Ascending aorta (tissue), 2 donors: ENCODE measurements at regions not wholly inside any gene's neighbourhood (a gene's known extent, or its start where the extent isn't known, plus 50 kb on each side); places are given as distances from the start of the nearest gene placed in this dataset.

ENCODE experiments used
- DNase-seq, 2 donors: peaks; one replicate each; pipeline ENCODE4 v3.0.0-alpha.2; 2019; ENCODE audit warnings: low spot score in 2 of 2
- H3K27ac ChIP-seq, 2 donors: fragments of 200-600 bp; sonication (generic); one replicate each; pipeline ENCODE4 v1.5.1; 2016 to 2017; ENCODE audit warnings: mild to moderate bottlenecking in 1 of 2
- H3K27me3 ChIP-seq: fragments of 200-600 bp; sonication (generic); one replicate; pipeline ENCODE4 v1.5.1; 2017
- H3K36me3 ChIP-seq, 2 donors: fragments of 200-600 bp; sonication (generic); one replicate each; pipeline ENCODE4 v1.5.1; 2016
- H3K4me1 ChIP-seq, 2 donors: fragments of 200-600 bp; sonication (generic); one replicate each; pipeline ENCODE4 v1.5.1; 2016 to 2017; ENCODE audit warnings: mild to moderate bottlenecking in 1 of 2
- H3K4me3 ChIP-seq, 2 donors: fragments of 200-600 bp; sonication (generic); one replicate each; pipeline ENCODE4 v1.5.1; 2016 to 2017; ENCODE audit warnings: mild to moderate bottlenecking in 1 of 2
- H3K9me3 ChIP-seq, 2 donors: fragments of 200-600 bp; sonication (generic); one replicate each; pipeline ENCODE4 v1.5.1; 2016
- intact Hi-C: fragments of 100-400 bp; cut with DNase I; formaldehyde crosslinking; loops from one replicate; pipeline ENCODE4 v1.15.1; 2023
- TF ChIP-seq, protein P1 (sequence below), 3 experiments: fragments of 200-600 bp in 2 of 3; fragments of 450-650 bp in 1 of 3; sonication (generic) in 2 of 3; IDR thresholded peaks; one replicate each; pipeline ENCODE4 v1.5.1; 2016 to 2019; ENCODE audit warnings: antibody characterized with exemption in 3 of 3, mild to moderate bottlenecking in 1 of 3, moderate library complexity in 1 of 3

GRCh38 chr2:196584903-196585302 is 54.6 kb upstream of the CCDC150 start:
- H3K27me3 ChIP-seq = no peaks in the 10 kb centered on the region
- H3K4me1 ChIP-seq = no peaks in the 10 kb centered on the region
- no peaks in the 10 kb centered on the region for H3K36me3 ChIP-seq
- no peak overlapping the region for H3K4me3 ChIP-seq
- H3K9me3 ChIP-seq = peaks cover 0 to 7% of the 10 kb centered on the region in 2 donors
- H3K27ac ChIP-seq = no peak overlapping the region
- TF ChIP-seq, protein P1, sequence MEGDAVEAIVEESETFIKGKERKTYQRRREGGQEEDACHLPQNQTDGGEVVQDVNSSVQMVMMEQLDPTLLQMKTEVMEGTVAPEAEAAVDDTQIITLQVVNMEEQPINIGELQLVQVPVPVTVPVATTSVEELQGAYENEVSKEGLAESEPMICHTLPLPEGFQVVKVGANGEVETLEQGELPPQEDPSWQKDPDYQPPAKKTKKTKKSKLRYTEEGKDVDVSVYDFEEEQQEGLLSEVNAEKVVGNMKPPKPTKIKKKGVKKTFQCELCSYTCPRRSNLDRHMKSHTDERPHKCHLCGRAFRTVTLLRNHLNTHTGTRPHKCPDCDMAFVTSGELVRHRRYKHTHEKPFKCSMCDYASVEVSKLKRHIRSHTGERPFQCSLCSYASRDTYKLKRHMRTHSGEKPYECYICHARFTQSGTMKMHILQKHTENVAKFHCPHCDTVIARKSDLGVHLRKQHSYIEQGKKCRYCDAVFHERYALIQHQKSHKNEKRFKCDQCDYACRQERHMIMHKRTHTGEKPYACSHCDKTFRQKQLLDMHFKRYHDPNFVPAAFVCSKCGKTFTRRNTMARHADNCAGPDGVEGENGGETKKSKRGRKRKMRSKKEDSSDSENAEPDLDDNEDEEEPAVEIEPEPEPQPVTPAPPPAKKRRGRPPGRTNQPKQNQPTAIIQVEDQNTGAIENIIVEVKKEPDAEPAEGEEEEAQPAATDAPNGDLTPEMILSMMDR (IDR thresholded peaks at IDR 0.05) = no peak
- DNase-seq = no peak
- intact Hi-C loops = no loop called here

GRCh38 chr2:196586511-196586991 is 53.0 kb upstream of the CCDC150 start:
- no peak for DNase-seq
- Histone ChIP-seq H3K27me3 (no peaks in the 10 kb centered on the region), H3K36me3 (no peaks in the 10 kb centered on the region), H3K27ac (no peak overlapping the region), H3K4me1 (no peaks in the 10 kb centered on the region), H3K4me3 (no peak overlapping the region), H3K9me3 (no peaks in the 10 kb centered on the region)
- intact Hi-C loops = no loop called here
- TF ChIP-seq, protein P1 (IDR thresholded peaks at IDR 0.05) = no peak

DNA sequence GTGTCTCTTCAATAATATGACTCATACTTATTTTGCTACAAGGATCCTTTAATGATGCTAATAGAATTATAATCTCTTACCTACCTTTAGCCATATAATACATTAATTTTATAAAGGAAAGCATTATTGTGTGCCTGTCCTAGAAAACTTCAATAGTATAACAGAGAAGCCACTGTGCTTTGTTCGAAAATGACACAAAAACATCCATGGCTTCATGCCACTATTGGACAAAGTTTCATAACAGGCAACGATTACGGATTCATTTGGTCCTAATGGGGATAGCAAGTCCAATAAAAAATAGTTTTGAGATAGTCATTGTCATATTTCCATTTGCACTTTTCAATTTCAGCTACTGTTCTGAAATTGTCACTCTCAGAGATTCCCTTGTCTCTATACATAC is 52.5 kb upstream of the CCDC150 start:
- Histone ChIP-seq H3K27ac (no peak overlapping the region), H3K4me1 (no peaks in the 10 kb centered on the region), H3K4me3 (no peak overlapping the region), H3K36me3 (no peaks in the 10 kb centered on the region), H3K9me3 (no peaks in the 10 kb centered on the region), H3K27me3 (no peaks in the 10 kb centered on the region)
- TF ChIP-seq, protein P1 (IDR thresholded peaks at IDR 0.05) = no peak
- intact Hi-C loops = no loop called here
- DNase-seq = no peak

DNA sequence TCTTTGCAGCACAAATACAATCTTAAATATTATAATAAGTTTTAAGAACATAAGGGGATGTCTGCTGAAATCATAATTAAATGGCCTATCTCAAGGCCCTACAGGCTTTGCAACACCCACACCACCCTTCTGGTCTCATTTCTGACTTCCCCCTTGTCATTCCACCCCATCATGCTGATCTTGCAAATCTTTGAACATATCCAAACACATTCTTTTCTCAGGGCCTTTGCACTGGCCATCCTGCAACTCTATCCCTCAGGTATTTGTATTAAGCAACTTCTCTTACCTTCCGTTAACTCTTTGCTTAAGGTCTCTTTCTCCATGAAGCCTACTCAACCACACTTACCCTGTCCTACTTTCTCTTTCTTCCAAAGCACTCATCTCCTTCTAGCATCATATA is 51.8 kb upstream of the CCDC150 start:
- TF ChIP-seq, protein P1 (IDR thresholded peaks at IDR 0.05) = no peak
- no peaks in the 10 kb centered on the region for H3K36me3 ChIP-seq
- no peaks in the 10 kb centered on the region for H3K4me1 ChIP-seq
- no peak for DNase-seq
- H3K9me3 ChIP-seq = no peaks in the 10 kb centered on the region
- no peak overlapping the region for H3K4me3 ChIP-seq
- H3K27me3 ChIP-seq = no peaks in the 10 kb centered on the region
- no peak overlapping the region for H3K27ac ChIP-seq
- intact Hi-C loops = no loop called here

DNA sequence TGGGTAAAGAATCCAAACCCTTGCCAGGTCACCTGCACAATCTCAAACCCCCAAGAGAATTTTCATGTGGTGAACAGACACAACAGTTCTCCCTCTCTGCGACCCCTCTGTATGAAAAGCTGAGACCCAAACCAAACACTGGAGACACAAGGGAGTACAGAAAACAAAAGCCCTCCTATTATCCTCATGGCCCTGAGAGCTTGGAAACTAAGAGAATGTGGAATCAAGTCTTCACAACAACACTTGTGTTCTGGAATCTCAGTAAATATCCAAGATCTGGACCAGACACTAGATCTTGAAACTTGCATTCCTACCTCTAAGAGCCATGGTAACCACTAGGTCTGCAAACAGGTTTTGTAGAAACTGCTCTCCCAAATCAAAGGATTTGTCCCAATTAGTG is 50.1 kb upstream of the CCDC150 start:
- Histone ChIP-seq H3K9me3 (no peaks in the 10 kb centered on the region), H3K36me3 (no peaks in the 10 kb centered on the region), H3K4me3 (no peak overlapping the region), H3K27ac (no peak overlapping the region), H3K4me1 (no peaks in the 10 kb centered on the region), H3K27me3 (no peaks in the 10 kb centered on the region)
- DNase-seq = no peak
- TF ChIP-seq, protein P1 (IDR thresholded peaks at IDR 0.05) = no peak
- intact Hi-C loops = no loop called here
